Suprapubic skin (tissue), 3 donors: ENCODE measurements at regions not wholly inside any gene's neighbourhood (a gene's known extent, or its start where the extent isn't known, plus 50 kb on each side); places are given as distances from the start of the nearest gene placed in this dataset.

ENCODE experiments used
- POLR2AphosphoS5 ChIP-seq, 3 donors: sonication (generic); formaldehyde crosslinking; IDR thresholded peaks; one replicate each; pipeline ENCODE4 v1.6.1; 2017; ENCODE audit warnings: antibody characterized with exemption in 3 of 3
- TF ChIP-seq, protein P1 (sequence below), 2 donors: fragments of 200-600 bp in 1 of 2; fragments of 450-650 bp in 1 of 2; sonication (generic) in 1 of 2; IDR thresholded peaks; one replicate each; pipeline ENCODE4 v1.5.1; 2016 to 2019; ENCODE audit warnings: antibody characterized with exemption in 2 of 2, mild to moderate bottlenecking in 1 of 2, moderate library complexity in 1 of 2

DNA sequence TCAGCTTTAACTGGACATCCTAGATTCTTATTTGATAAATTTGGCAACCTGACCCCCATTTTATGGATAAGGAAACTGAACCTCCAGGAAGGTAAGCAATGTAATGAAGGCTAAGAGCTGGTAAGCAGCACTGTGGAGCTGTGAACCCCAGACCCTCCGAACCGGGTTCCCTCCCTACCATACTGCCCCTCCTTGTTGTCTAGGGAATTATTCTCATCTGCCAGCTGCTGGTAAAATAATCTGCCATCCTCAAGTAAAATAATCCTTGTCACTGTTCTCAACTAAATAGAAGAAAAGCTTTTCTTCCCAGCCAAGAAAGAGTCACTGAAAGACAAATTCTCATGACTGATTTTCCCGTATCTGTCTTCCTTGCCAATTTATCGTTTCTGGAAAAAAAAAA is 55.8 kb upstream of the PRDX6 start:
- TF ChIP-seq, protein P1, sequence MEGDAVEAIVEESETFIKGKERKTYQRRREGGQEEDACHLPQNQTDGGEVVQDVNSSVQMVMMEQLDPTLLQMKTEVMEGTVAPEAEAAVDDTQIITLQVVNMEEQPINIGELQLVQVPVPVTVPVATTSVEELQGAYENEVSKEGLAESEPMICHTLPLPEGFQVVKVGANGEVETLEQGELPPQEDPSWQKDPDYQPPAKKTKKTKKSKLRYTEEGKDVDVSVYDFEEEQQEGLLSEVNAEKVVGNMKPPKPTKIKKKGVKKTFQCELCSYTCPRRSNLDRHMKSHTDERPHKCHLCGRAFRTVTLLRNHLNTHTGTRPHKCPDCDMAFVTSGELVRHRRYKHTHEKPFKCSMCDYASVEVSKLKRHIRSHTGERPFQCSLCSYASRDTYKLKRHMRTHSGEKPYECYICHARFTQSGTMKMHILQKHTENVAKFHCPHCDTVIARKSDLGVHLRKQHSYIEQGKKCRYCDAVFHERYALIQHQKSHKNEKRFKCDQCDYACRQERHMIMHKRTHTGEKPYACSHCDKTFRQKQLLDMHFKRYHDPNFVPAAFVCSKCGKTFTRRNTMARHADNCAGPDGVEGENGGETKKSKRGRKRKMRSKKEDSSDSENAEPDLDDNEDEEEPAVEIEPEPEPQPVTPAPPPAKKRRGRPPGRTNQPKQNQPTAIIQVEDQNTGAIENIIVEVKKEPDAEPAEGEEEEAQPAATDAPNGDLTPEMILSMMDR (IDR thresholded peaks at IDR 0.05): no peak
- TF ChIP-seq POLR2AphosphoS5 (IDR thresholded peaks at IDR 0.05): no peak
